Testis (tissue), 2 donors: ENCODE measurements at regions not wholly inside any gene's neighbourhood (a gene's known extent, or its start where the extent isn't known, plus 50 kb on each side); places are given as distances from the start of the nearest gene placed in this dataset.

Source experiments
- DNase-seq: peaks from one replicate; pipeline ENCODE4 v3.0.0-alpha.2; 2019
- H3K27ac ChIP-seq, 2 donors: fragments of 200-600 bp; sonication (generic); one replicate each; pipeline ENCODE4 v1.5.1; 2019
- H3K27me3 ChIP-seq: fragments of 200-600 bp; sonication (generic); one replicate; pipeline ENCODE4 v1.5.1; 2019
- H3K36me3 ChIP-seq: fragments of 200-600 bp; sonication (generic); one replicate; pipeline ENCODE4 v1.5.1; 2017; ENCODE audit warnings: low read depth; ENCODE audit errors: missing control alignments
- H3K4me1 ChIP-seq: fragments of 200-600 bp; sonication (generic); one replicate; pipeline ENCODE4 v1.5.1; 2019
- H3K4me3 ChIP-seq, 2 donors: fragments of 200-600 bp; sonication (generic); one replicate each; pipeline ENCODE4 v1.5.1; 2017 to 2019
- H3K9me3 ChIP-seq: fragments of 200-600 bp; sonication (generic); one replicate; pipeline ENCODE4 v1.5.1; 2017
- CTCF ChIP-seq, 3 experiments: fragments of 450-650 bp in 2 of 3; fragments of 200-600 bp in 1 of 3; sonication (generic) in 1 of 3; IDR thresholded peaks; one replicate each; pipeline ENCODE4 v1.5.1; 2016 to 2019; ENCODE audit warnings: antibody characterized with exemption in 3 of 3, mild to moderate bottlenecking in 2 of 3, moderate library complexity in 1 of 3
- POLR2A ChIP-seq: fragments of 450-650 bp; IDR thresholded peaks from one replicate; pipeline ENCODE4 v1.6.1; 2017; ENCODE audit warnings: antibody characterized with exemption, mild to moderate bottlenecking, moderate library complexity
- whole genome bisulfite sequencing, 2 donors: methylation state at CpG; one replicate each; pipeline ENCODE4 v1.1.5; 2018; 5-methylcytosine and 5-hydroxymethylcytosine counted together
- intact Hi-C: fragments of 100-400 bp; cut with DNase I; formaldehyde crosslinking; loops from one replicate; pipeline ENCODE4 v1.15.1; 2023; ENCODE audit warnings: low total_unique reads

- intact Hi-C loops: no loop called here
- H3K27me3 ChIP-seq: no peaks in the 10 kb centered on the region
- 68 to 79% methylated on average over 2 of the region's 2 CpGs for WGBS, 2 donors
Observed at GRCh38 chrX:4935401-4935800, 1222.0 kb upstream of the PRKX start.

GRCh38 chrX:4932790-4933189 lies 1219.3 kb upstream of the PRKX start:
- Histone ChIP-seq H3K4me1 (no peaks in the 10 kb centered on the region), H3K4me3 (no peak overlapping the region), H3K36me3 (no peaks in the 10 kb centered on the region), H3K27ac (no peak overlapping the region), H3K27me3 (no peaks in the 10 kb centered on the region), H3K9me3 (no peaks in the 10 kb centered on the region)
- DNase-seq: no peak
- TF ChIP-seq POLR2A (no peak), CTCF (IDR thresholded peaks at IDR 0.05) (no peak)
- 36 to 50% methylated on average over 5 of the region's 5 CpGs for WGBS, 2 donors
- intact Hi-C loops: no loop called here

More at GRCh38 chrX:4935401-4935800, 1222.0 kb upstream of the PRKX start:
- Histone ChIP-seq H3K4me3 (no peak overlapping the region), H3K27ac (no peak overlapping the region), H3K9me3 (no peaks in the 10 kb centered on the region), H3K36me3 (no peaks in the 10 kb centered on the region), H3K4me1 (no peaks in the 10 kb centered on the region)
- no peak for TF ChIP-seq CTCF (IDR thresholded peaks at IDR 0.05)
- TF ChIP-seq POLR2A: no peak
- no peak for DNase-seq

GRCh38 chrX:4930426-4930825 lies 1217.0 kb upstream of the PRKX start:
- Histone ChIP-seq H3K4me3 (no peak overlapping the region), H3K4me1 (no peaks in the 10 kb centered on the region), H3K36me3 (no peaks in the 10 kb centered on the region), H3K27ac (no peak overlapping the region), H3K27me3 (no peaks in the 10 kb centered on the region), H3K9me3 (no peaks in the 10 kb centered on the region)
- no peak for DNase-seq
- TF ChIP-seq CTCF (IDR thresholded peaks at IDR 0.05) (no peak), POLR2A (no peak)
- intact Hi-C loops: no loop called here
- 43 to 49% methylated on average over 3 to 6 of the region's 6 CpGs for WGBS, 2 donors

- Histone ChIP-seq H3K36me3 (no peaks in the 10 kb centered on the region), H3K27ac (no peak overlapping the region), H3K4me1 (no peaks in the 10 kb centered on the region), H3K27me3 (no peaks in the 10 kb centered on the region), H3K9me3 (no peaks in the 10 kb centered on the region), H3K4me3 (no peak overlapping the region)
- TF ChIP-seq POLR2A (no peak), CTCF (IDR thresholded peaks at IDR 0.05) (no peak)
- WGBS, 2 donors: 84 to 87% methylated on average over 4 to 5 of the region's 5 CpGs
- DNase-seq: no peak
- intact Hi-C loops: no loop called here
Observed at GRCh38 chrX:4925911-4926310, 1212.5 kb upstream of the PRKX start.

GRCh38 chrX:4909348-4909747 lies 1195.9 kb upstream of the PRKX start:
- Histone ChIP-seq H3K27me3 (no peaks in the 10 kb centered on the region), H3K36me3 (no peaks in the 10 kb centered on the region), H3K27ac (no peak overlapping the region), H3K4me1 (no peaks in the 10 kb centered on the region), H3K4me3 (no peak overlapping the region), H3K9me3 (no peaks in the 10 kb centered on the region)
- DNase-seq: no peak
- 56 to 79% methylated on average over 5 of the region's 5 CpGs for WGBS, 2 donors
- TF ChIP-seq POLR2A (no peak), CTCF (IDR thresholded peaks at IDR 0.05) (no peak)
- intact Hi-C loops: no loop called here
